K562 (cell line): ENCODE measurements at regions not wholly inside any gene's neighbourhood (a gene's known extent, or its start where the extent isn't known, plus 50 kb on each side); places are given as distances from the start of the nearest gene placed in this dataset.
A peak's percentile ranks its signal among the peaks of the same experiment; 100 is the strongest.
"Not testable (repeated sequence)": the region's sequence is repeated elsewhere in the genome, so short reads cannot be mapped to it uniquely, and the experiment has no call there.

Source experiments
- ATAC-seq: fragments of 200-7000 bp; cut with Tn5 transposase; 3 replicates; pipeline ENCODE4 v1.9.1; 2020; ENCODE audit warnings: moderate library complexity
- BruUV-seq: library from RNA; stranded (reverse); fragments of 400-500 nt; replicated peaks from 2 replicates; lab custom pipeline; 2021; lab: Mats Ljungman, UMichigan
- CTCF ChIA-PET: fragments of 300-600 bp; formaldehyde crosslinking; extraction: SDS; loops from one replicate; lab custom pipeline; 2021; ENCODE audit warnings: low intra/inter-chr PET ratio; lab: Yijun Ruan, JAX
- POLR2A ChIA-PET: fragments of 300-600, 350-650 bp; sonication (Branson Sonifier 250); formaldehyde crosslinking; extraction: SDS; loops from one replicate; lab custom pipeline; 2021; ENCODE audit warnings: antibody characterized with exemption, inconsistent platforms; lab: Yijun Ruan, JAX
- DNase-seq, 4 experiments: peaks; one replicate each; pipeline versions ENCODE4 v3.0.0 to v3.0.0-alpha.2; 2011 to 2018; ENCODE audit warnings: low spot score in 3 of 4, mixed read lengths in 3 of 4; ENCODE audit errors: extremely low read depth in 1 of 4
- FAIRE-seq: peaks from 2 replicates; lab custom pipeline; 2011; peaks lifted over from hg19 to GRCh38; lab: Jason Lieb, UNC
- H2AFZ ChIP-seq: 2 replicates; pipeline ENCODE4 v1.6.0; 2011; ENCODE audit warnings: low read depth, low read length, control low read depth, inconsistent platforms
- H3K27ac ChIP-seq: fragments of 200-600 bp; 3 replicates; pipeline ENCODE4 v1.8.0; 2011; ENCODE audit warnings: low read depth, mild to moderate bottlenecking, control low read depth, inconsistent platforms, low read length, moderate library complexity, mixed read lengths; ENCODE audit errors: extremely low read depth
- H3K27me3 ChIP-seq, 2 experiments: fragments of 300-600 bp in 1 of 2; 2 replicates in 1 of 2; 3 replicates in 1 of 2; pipeline versions ENCODE4 v1.6.0 to v1.8.0; 2011; ENCODE audit warnings: inconsistent platforms in 2 of 2, low read length in 2 of 2, mild to moderate bottlenecking in 1 of 2, mixed read lengths in 1 of 2, moderate library complexity in 1 of 2; ENCODE audit not compliant: control insufficient read depth in 2 of 2, insufficient read depth in 2 of 2
- H3K36me3 ChIP-seq: fragments of 300-600 bp; 3 replicates; pipeline ENCODE4 v1.8.0; 2011; ENCODE audit warnings: mild to moderate bottlenecking, low read length, inconsistent platforms; ENCODE audit not compliant: control insufficient read depth, insufficient read depth
- H3K4me1 ChIP-seq, 2 experiments: fragments of 200-600 bp in 1 of 2; replicated peaks in 1 of 2; 2 replicates in 1 of 2; 3 replicates in 1 of 2; pipeline versions ENCODE4 v1.5.1 to v1.8.0; 2011; ENCODE audit warnings: inconsistent platforms in 2 of 2, low read length in 2 of 2, mild to moderate bottlenecking in 1 of 2, mixed read lengths in 1 of 2, moderate library complexity in 1 of 2; ENCODE audit not compliant: control insufficient read depth in 2 of 2, insufficient read depth in 2 of 2
- H3K4me2 ChIP-seq: 2 replicates; pipeline ENCODE4 v1.6.1; 2011; ENCODE audit warnings: low read length, control low read depth, inconsistent platforms, mixed read lengths; ENCODE audit not compliant: insufficient read depth
- H3K4me3 ChIP-seq: fragments of 200-600 bp; sonication (generic), shearing (Covaris generic); 2 replicates; pipeline ENCODE4 v1.5.1; 2016; ENCODE audit warnings: control low read depth, inconsistent platforms
- H3K79me2 ChIP-seq: fragments of 200-600 bp; 3 replicates; pipeline ENCODE4 v1.8.0; 2011; ENCODE audit warnings: low read length, inconsistent platforms; ENCODE audit not compliant: control insufficient read depth, insufficient read depth
- H3K9ac ChIP-seq, 2 experiments: 2 replicates each; pipeline versions ENCODE4 v1.6.0 to v1.6.1; 2011; ENCODE audit warnings: low read depth in 2 of 2, low read length in 2 of 2, control low read depth in 1 of 2, inconsistent platforms in 1 of 2, mild to moderate bottlenecking in 1 of 2, mixed read lengths in 1 of 2; ENCODE audit not compliant: insufficient read depth in 1 of 2
- H3K9me1 ChIP-seq: one replicate; pipeline ENCODE4 v1.6.0; 2011; ENCODE audit warnings: inconsistent platforms, mild to moderate bottlenecking, low read length, moderate library complexity; ENCODE audit not compliant: control insufficient read depth, insufficient read depth
- H3K9me3 ChIP-seq: replicated peaks from 2 replicates; pipeline ENCODE4 v1.5.1; 2011; ENCODE audit warnings: low read depth, low read length, inconsistent platforms; ENCODE audit not compliant: control insufficient read depth, insufficient read depth
- H4K20me1 ChIP-seq: replicated peaks from 2 replicates; pipeline ENCODE4 v1.6.1; 2011; ENCODE audit warnings: low read length, inconsistent platforms, mixed read lengths; ENCODE audit not compliant: control insufficient read depth, insufficient read depth
- ZNF707 ChIP-seq: fragments of 250-450 bp; sonication (Bioruptor Pico); conservative IDR thresholded peaks from 2 replicates; pipeline ENCODE4 v1.8.0; 2022; ENCODE audit warnings: inconsistent platforms, mild to moderate bottlenecking, moderate library complexity
- ZNF717 ChIP-seq: fragments of 250-450 bp; sonication (Bioruptor Pico); IDR thresholded peaks from 2 replicates; pipeline ENCODE4 v1.5.0; 2021
- WGBS: fragments of 100-300 bp; shearing (Covaris generic); methylation state at CpG from one replicate; pipeline ENCODE4 v1.1.6; 2016; ENCODE audit warnings: low coverage, mixed read lengths; ENCODE audit not compliant: insufficient coverage; ENCODE audit errors: missing lambda C conversion rate; 5-methylcytosine and 5-hydroxymethylcytosine counted together
- in situ Hi-C: fragments of 300-500 bp; cut with MboI; formaldehyde crosslinking; loops from 4 replicates; pipeline ENCODE4 v1.15.0; 2018; ENCODE audit warnings: inconsistent platforms, mixed read lengths
- intact Hi-C: fragments of 100-400 bp; cut with micrococcal nuclease; formaldehyde crosslinking; loops from 2 replicates; pipeline ENCODE4 v1.14.2; 2022

DNA sequence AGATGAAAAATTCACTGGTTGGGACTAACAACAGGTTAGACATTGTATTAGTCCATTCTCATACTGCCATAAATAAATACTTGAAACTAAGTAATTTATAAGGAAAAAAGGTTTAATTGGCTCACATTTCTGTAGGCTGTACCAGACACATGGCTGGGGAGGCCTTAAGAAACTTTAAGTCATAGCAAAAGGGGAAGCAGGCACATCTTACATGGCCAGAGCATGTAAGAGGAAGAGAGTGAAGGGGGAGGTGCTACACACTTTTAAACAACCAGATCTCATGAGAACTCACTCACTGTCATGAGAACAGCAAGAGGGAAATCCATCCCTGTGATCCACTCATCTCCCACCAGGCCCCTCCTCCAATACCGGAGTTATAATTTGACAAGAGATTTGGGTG is 125.9 kb downstream of the SUCLA2 start:
- Histone ChIP-seq H3K4me1 (no peaks in the 10 kb centered on the region), H3K36me3 (no peaks in the 10 kb centered on the region), H3K4me3 (no peak overlapping the region), H3K79me2 (no peaks in the 10 kb centered on the region), H4K20me1 (no peaks in the 10 kb centered on the region), H3K9me3 (no peaks in the 10 kb centered on the region), H3K9me1 (no peaks in the 10 kb centered on the region), H3K9ac (no peak overlapping the region), H2AFZ (no peak overlapping the region), H3K27ac (no peak overlapping the region), H3K27me3 (no peaks in the 10 kb centered on the region), H3K4me2 (no peak overlapping the region)
- no CpG with 5 or more reads among the region's 1 CpG for WGBS
- intact Hi-C loops (no loop called here), in situ Hi-C loops (no loop called here)
- POLR2A ChIA-PET: no interaction called here
- no peak for FAIRE-seq
- TF ChIP-seq ZNF717 (CRISPR knock-in tag): no peak
- BruUV-seq: no TSS peak
- DNase-seq: no peak
- ATAC-seq: no peak
- CTCF ChIA-PET: no interaction called here

DNA sequence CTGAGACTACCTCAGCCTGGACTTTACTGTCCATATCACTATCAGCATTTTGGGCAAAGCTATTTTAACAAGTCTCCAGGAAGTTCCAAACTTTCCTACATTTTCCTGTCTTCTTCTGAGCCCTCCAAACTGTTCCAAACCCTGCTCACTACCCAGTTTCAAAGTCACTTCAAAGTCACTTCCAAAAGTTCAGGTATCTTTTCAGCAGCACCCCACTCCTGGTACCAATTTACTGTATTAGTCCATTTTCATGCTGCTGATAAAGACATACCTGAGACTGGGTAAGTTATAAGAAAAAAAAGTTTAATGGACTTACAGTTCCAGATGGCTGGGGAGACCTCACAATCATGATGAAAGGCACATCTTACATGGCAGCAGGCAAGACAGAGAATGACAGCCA is 127.1 kb downstream of the SUCLA2 start:
- DNase-seq, BruUV-seq, H2AFZ ChIP-seq, intact Hi-C loops, H3K4me1 ChIP-seq, POLR2A ChIA-PET, H4K20me1 ChIP-seq, H3K9me1 ChIP-seq, H3K9ac ChIP-seq, CTCF ChIA-PET, H3K4me2 ChIP-seq, in situ Hi-C loops, H3K36me3 ChIP-seq, ATAC-seq, H3K27me3 ChIP-seq, H3K27ac ChIP-seq, H3K9me3 ChIP-seq, H3K4me3 ChIP-seq, FAIRE-seq, H3K79me2 ChIP-seq: not testable (repeated sequence)
- peak; percentile 93 for TF ChIP-seq ZNF707

DNA sequence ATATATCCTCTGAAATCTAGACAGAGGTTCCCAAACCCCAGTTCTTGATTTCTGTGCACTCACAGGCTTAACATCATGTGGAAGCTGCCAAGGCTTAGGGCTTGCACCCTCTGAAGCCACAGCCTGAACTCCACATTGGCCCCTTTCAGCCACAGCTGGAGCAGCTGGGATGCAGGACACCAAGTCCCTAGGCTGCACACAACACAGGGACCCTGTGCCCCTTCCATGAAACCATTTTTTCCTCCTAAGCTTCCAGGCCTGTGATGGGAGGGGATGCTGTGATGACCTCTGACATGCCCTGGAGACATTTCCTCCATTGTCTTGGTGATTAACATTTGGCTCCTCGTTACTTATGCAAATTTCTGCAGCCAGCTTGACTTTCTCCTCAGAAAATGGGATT is 127.8 kb downstream of the SUCLA2 start:
- WGBS: 0% methylated on average over 1 of the region's 1 CpG
- CTCF ChIA-PET, H3K4me1 ChIP-seq, H3K27ac ChIP-seq, H4K20me1 ChIP-seq, DNase-seq, ATAC-seq, intact Hi-C loops, H3K4me2 ChIP-seq, H3K9me1 ChIP-seq, in situ Hi-C loops, H2AFZ ChIP-seq, FAIRE-seq, H3K4me3 ChIP-seq, H3K79me2 ChIP-seq, H3K36me3 ChIP-seq, H3K9me3 ChIP-seq, H3K9ac ChIP-seq, H3K27me3 ChIP-seq, POLR2A ChIA-PET, BruUV-seq: not testable (repeated sequence)
